ENCODE measurements at regions not wholly inside any gene's neighbourhood (a gene's known extent, or its start where the extent isn't known, plus 50 kb on each side); places are given as distances from the start of the nearest gene placed in this dataset.

- TF ChIP-seq POLR2A (IDR thresholded peaks at IDR 0.05; ENCODE audit: low read depth, low read length) (no peak), EZH2 (IDR thresholded peaks at IDR 0.05; ENCODE audit: borderline replicate concordance, low read depth, low read length, severe bottlenecking) (no peak)
These were observed 116.1 kb upstream of the PTPN1 start for GRCh38 chr20:50393990-50394561.

Measured in endothelial cell of umbilical vein (primary cell).